NCI-H345 treated with DMSO at 0.1 percent for 48 hours (cell line): ENCODE measurements at regions not wholly inside any gene's neighbourhood (a gene's known extent, or its start where the extent isn't known, plus 50 kb on each side); places are given as distances from the start of the nearest gene placed in this dataset.
"Not testable (repeated sequence)": the region's sequence is repeated elsewhere in the genome, so short reads cannot be mapped to it uniquely, and the experiment has no call there.

ENCODE experiments used
- DNase-seq: peaks from one replicate; lab custom pipeline; 2025; ENCODE audit not compliant: unreplicated experiment; lab: John Stamatoyannopoulos, UW

DNA sequence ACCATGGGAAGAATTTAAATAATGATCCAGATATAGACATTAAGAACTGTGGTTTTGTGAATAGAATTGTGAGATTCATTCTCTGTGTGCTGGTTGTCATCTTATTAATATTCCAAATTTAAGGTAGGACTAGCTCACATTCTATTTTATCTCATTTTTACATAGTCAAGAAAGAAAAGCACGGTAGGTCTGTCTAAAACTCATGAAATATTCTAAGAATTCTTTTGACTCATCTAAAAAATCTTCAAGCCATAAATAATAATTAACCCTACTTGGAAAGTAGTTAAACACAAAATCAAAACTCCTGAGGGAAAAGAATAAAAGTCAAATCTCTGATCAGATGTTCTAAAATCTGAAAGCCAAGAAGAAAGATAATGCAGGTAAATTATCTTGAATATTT, 388.8 kb upstream of the CHAC2 start:
- DNase-seq: no peak

DNA sequence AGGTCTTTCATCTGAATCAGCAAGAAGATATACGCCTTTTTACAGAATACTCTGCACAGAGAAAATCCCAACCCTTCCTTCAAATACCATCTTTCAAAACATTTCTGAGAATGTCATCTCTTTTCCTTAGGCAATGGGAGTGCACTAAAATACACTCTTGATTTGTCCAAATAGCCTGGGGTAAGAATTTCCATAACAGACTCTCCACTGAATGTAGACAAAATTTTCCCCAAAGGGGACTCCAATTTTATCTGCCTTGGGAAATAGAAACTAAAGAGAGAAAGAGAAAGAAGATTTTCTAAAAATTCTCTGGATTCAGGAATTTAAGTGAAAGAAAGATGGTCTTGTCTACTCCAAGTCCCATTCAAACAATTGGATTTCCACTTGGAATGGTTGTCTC, 394.5 kb upstream of the CHAC2 start:
- DNase-seq: no peak

DNA sequence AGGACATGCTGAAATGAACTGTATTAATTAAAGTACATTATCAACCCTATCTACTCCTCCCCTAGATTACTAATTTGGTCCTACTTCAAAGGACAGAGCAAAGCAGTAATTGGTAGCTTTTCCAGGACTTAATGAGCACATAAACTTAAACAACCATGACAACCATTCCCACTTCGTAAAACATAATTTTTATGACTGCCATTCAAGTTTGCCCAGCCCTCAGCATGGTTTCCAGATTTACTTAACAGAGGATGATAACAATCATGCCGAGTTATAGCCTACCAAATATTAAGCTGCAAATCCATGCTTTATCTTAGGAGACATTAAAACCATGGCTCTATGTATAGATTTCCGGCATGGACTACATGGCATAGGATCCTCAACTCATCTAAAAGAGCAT, 401.1 kb upstream of the CHAC2 start:
- no peak for DNase-seq

GRCh38 chr2:53362934-53363333, 404.7 kb upstream of the CHAC2 start:
- DNase-seq: no peak

- DNase-seq: no peak
These were observed 411.2 kb upstream of the CHAC2 start for GRCh38 chr2:53356291-53356905.

DNA sequence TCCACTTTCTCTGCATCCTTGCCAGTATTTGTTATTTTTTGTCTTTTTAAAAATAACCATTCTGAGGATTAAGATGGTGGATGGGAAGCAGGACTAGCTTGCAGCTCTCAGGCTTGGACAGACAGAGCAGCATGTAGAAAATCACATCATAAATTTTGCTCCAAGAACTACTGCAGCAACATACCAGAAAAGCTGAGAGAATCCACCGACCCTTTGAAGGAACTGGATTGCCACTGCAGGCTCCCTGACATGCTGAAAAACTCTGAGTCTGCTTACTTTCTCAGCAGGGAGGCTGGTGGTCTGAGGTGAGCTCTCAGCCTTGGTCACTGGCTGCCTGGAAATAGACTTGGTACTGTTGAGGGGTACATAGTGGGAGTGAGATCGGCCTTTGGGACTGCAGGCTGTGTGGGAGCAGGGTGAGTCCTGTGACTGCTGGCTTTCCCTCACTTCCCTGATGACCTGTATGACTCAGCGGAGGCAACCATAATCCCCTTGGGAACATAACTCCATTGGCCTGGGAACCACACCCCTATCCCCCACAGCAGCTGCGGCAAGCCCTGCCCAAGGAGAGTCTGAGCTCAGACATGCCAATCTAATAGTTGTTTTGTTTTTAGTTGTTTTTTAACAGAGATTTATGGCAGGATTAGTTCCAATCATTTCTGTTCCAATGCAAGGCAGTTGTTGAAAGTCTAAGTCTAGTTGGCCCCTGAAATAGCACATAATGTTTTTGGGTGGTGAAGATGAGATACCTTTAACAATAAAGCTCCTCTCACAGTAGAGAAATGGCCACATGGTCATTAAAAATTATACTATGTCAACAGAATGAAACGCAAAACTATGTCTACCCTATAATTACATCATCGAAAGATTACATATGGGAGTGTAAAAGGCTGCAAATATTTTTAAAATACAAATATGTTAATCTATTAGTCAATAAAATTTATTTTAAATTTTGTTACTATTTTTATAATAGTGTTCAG, 414.2 kb upstream of the CHAC2 start:
- DNase-seq: no peak

GRCh38 chr2:53347269-53347668, 420.3 kb upstream of the CHAC2 start:
- DNase-seq: no peak

GRCh38 chr2:53342248-53342647, 425.4 kb upstream of the CHAC2 start:
- DNase-seq: no peak

- no peak for DNase-seq
These were observed 433.0 kb upstream of the CHAC2 start for GRCh38 chr2:53334610-53335009.

DNA sequence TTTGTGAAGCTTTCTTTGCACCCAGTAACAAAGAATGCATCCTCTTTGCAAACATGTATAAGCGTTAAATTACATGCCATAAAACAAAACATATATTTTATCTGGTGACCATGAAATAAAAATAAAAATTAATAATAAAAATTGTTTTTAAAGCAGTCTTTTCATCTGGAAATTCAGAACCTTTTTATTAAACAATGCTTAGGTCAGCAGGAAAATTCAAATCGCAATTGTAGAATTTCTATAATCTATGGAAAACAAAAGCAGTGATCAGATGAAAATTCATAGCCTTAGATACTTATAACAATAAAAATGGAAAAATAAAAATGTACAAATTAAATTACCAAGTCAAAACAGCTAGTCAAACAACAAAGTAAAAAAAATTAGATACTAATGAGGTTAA, 435.9 kb upstream of the CHAC2 start:
- no peak for DNase-seq

- DNase-seq: no peak
These were observed 449.7 kb upstream of the CHAC2 start for GRCh38 chr2:53317861-53318260.

- no peak for DNase-seq
These were observed 452.5 kb upstream of the CHAC2 start for GRCh38 chr2:53315149-53315548.

DNA sequence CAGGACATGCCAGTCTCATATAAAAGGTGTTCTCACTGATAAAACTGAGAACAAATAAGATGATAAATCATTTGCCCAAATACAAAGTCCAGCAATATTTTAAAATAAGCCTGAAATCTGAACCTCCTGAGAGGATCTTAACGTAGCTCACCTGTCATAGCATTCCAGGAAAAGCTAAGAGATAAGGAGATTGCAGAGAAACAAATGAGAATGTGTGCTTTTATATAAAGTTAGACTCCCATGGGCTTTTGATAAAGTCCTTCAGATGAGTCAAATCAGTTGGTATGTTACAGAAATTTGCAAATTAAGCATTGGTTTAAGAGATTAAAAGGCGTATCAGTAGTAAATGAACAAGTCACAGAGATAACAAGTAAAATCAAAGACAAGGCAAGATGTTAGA, 452.9 kb upstream of the CHAC2 start:
- DNase-seq: no peak

GRCh38 chr2:53313644-53314043, 454.0 kb upstream of the CHAC2 start:
- not testable (repeated sequence) for DNase-seq

GRCh38 chr2:53312721-53313120, 454.9 kb upstream of the CHAC2 start:
- DNase-seq: no peak

- no peak for DNase-seq
These were observed 455.4 kb upstream of the CHAC2 start for GRCh38 chr2:53312181-53312580.

DNA sequence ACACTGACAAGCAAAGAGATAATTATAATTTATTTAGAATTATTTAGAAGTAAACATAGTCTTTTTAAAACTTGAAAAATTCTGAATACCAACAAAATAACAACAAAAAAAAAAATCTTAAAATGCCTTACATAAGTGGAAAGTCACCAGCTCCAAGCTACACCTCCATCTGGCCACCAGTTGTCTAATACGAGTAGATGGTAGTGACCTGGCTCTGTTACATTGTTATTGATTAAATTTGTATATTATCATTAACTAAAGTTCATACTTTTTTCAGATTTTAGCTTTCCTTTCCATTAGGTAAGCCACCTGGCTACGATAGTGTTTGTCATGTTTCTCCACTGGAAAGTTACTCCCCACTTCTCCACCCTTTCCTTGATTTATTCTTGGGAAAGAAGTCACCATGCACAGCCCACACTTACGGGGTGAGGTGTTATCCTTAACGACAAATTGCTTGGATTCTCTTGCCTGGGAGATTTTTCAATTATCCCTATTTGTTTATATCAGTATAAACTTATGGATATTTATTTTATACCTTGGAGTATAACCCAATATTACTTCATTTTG, 464.5 kb upstream of the CHAC2 start:
- no peak for DNase-seq

GRCh38 chr2:53302455-53302854, 465.1 kb upstream of the CHAC2 start:
- no peak for DNase-seq

DNA sequence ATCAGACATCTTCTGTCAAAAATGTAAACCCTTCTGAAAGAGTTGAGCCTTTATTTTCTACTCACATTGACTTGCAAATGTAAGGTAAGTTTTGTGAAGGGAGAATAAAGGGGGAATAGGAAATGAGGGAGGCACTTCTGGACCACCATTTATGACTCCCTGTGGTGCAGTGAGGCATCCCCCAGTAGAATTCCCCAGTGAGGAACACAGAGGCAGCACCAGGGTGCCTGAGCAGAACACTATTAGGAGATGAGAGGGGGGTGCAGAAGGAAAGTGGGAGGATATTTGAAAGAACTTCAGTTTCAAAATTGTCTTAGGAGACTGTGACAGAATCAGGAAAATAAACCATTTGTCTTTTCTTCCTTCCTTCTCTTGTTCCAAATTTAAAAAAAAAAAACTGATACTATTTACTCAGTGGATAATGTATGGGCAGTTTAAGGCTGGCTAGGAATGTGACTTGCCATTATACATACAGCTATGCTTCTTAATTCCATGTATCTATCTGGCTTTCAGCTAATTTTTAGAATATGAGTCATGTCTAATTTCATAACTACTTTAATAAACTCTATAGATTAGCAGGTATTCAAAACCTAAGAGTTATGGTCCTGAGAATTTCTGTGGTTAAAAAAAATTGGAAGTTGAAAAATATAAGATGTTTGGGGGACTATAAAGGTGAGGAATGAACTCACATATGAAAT, 478.1 kb upstream of the CHAC2 start:
- DNase-seq: no peak

DNA sequence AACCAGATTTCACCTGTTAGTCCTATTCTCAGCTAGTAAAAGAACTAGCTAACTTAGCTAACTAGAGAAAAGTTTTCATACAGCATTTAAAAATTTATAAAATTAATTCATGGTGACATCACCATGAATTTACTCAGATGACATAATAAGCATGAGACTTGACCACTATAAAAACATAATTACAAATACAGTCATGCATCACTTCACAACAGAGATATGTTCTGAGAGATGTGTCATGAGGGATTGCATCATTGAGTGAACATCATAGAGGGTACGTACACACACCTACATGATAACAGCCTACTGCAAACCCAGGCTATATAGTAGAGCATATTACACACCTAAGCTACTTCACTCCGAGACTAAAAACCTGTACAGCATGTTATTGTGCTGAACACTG, 481.3 kb upstream of the CHAC2 start:
- DNase-seq: no peak

DNA sequence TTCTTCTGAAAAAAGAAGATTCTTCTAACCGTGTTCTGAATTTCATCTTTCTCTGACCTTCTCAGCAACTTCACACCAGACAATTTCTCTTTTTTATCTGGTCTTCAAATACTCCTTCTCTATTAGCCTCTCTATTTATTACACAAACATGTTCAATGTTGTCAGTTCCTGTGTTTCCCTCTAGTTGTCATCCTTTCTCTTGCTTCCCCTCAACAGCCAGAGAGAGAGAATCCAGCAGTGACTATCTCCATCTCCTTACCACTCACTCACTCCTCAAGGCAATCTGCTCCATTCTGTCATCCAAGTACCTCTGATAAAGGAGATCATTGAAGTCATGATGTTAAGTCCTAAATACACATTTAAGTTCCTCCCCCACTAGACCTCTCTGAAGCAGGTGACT, 491.9 kb upstream of the CHAC2 start:
- no peak for DNase-seq

GRCh38 chr2:53268626-53269025, 499.0 kb upstream of the CHAC2 start:
- DNase-seq: no peak
